Transverse colon (tissue), 4 donors: ENCODE measurements at regions not wholly inside any gene's neighbourhood (a gene's known extent, or its start where the extent isn't known, plus 50 kb on each side); places are given as distances from the start of the nearest gene placed in this dataset.
"Not testable (repeated sequence)": the region's sequence is repeated elsewhere in the genome, so short reads cannot be mapped to it uniquely, and the experiment has no call there.

ENCODE experiments used
- CTCF ChIP-seq, 5 experiments: fragments of 200-600 bp in 3 of 5; fragments of 450-650 bp in 2 of 5; sonication (generic) in 3 of 5; IDR thresholded peaks; 1 replicate in 2 of 5; 2 replicates in 3 of 5; pipeline ENCODE4 v1.5.1; 2016 to 2017; ENCODE audit warnings: antibody characterized with exemption in 5 of 5, inconsistent platforms in 3 of 5, mild to moderate bottlenecking in 2 of 5, moderate library complexity in 1 of 5
- POLR2A ChIP-seq: fragments of 450-650 bp; IDR thresholded peaks from one replicate; pipeline ENCODE4 v1.6.1; 2016; ENCODE audit warnings: antibody characterized with exemption, mild to moderate bottlenecking, moderate library complexity
- POLR2AphosphoS5 ChIP-seq, 3 donors: sonication (generic); formaldehyde crosslinking; IDR thresholded peaks; one replicate each; pipeline ENCODE4 v1.6.1; 2016; ENCODE audit warnings: antibody characterized with exemption in 3 of 3

- not testable (repeated sequence) for TF ChIP-seq POLR2A; CTCF (IDR thresholded peaks at IDR 0.05); POLR2AphosphoS5 (IDR thresholded peaks at IDR 0.05)
These were observed 1109.7 kb downstream of the RPIA start for GRCh38 chr2:89801207-89801606.
